HCT116 (cell line): ENCODE measurements at regions not wholly inside any gene's neighbourhood (a gene's known extent, or its start where the extent isn't known, plus 50 kb on each side); places are given as distances from the start of the nearest gene placed in this dataset.

ENCODE experiments used
- ATAC-seq: fragments of 200-7000 bp; cut with Tn5 transposase; 2 replicates; pipeline ENCODE4 v1.9.1; 2020; ENCODE audit warnings: mild to moderate bottlenecking, moderate library complexity
- BruUV-seq: library from RNA; stranded (reverse); fragments of 400-500 nt; replicated peaks from 2 replicates; lab custom pipeline; 2021; lab: Mats Ljungman, UMichigan
- CTCF ChIA-PET: fragments of 300-600 bp; sonication (Branson Sonifier 250); formaldehyde crosslinking; loops from one replicate; lab custom pipeline; 2021; ENCODE audit warnings: antibody characterized with exemption; lab: Charles Lee
- POLR2A ChIA-PET: fragments of 300-600, 350-600 bp; sonication (Branson Sonifier 250); formaldehyde crosslinking; loops from one replicate; lab custom pipeline; 2021; ENCODE audit warnings: antibody characterized with exemption; lab: Charles Lee
- RAD21 ChIA-PET, 2 experiments: fragments of 300-600 bp; sonication (Branson Sonifier 250); formaldehyde crosslinking; loops; one replicate each; lab custom pipeline; 2023; ENCODE audit warnings: low total read pairs in 2 of 2; ENCODE audit not compliant: uncharacterized antibody in 2 of 2, unreplicated experiment in 2 of 2, low non-redundant PET in 1 of 2; lab: Charles Lee
- DNase-seq: peaks from one replicate; pipeline ENCODE4 v3.0.0-alpha.2; 2010; ENCODE audit warnings: low read depth, low spot score
- H2AFZ ChIP-seq: fragments of 200-600 bp; shearing (Covaris generic), sonication (generic); 2 replicates; pipeline ENCODE4 v1.6.1; 2017; ENCODE audit warnings: low read depth, mixed run types, mixed read lengths, antibody characterized with exemption, low read length; ENCODE audit not compliant: poor library complexity, severe bottlenecking
- H3K27ac ChIP-seq: 2 replicates; pipeline ENCODE4 v1.5.1; 2012; ENCODE audit warnings: low read depth, low read length
- H3K27me3 ChIP-seq: fragments of 200-600 bp; sonication (generic); 2 replicates; pipeline ENCODE4 v1.6.1; 2016; ENCODE audit warnings: mixed run types, low read length, mixed read lengths; ENCODE audit not compliant: insufficient read depth
- H3K36me3 ChIP-seq, 2 experiments: fragments of 200-500 bp in 1 of 2; fragments of 200-600 bp in 1 of 2; sonication (Bioruptor generic) in 1 of 2; sonication (generic) in 1 of 2; 2 replicates each; pipeline versions ENCODE4 v1.5.1 to v1.6.1; 2014 to 2016; ENCODE audit warnings: low read length in 2 of 2, inconsistent platforms in 1 of 2, mixed read lengths in 1 of 2, mixed run types in 1 of 2; ENCODE audit not compliant: insufficient read depth in 2 of 2, control insufficient read depth in 1 of 2
- H3K4me1 ChIP-seq, 2 experiments: fragments of 200-600 bp in 1 of 2; sonication (generic) in 1 of 2; 2 replicates each; pipeline versions ENCODE4 v1.5.1 to v1.6.1; 2012 to 2017; ENCODE audit warnings: low read length in 2 of 2, inconsistent platforms in 1 of 2, mild to moderate bottlenecking in 1 of 2, mixed read lengths in 1 of 2, mixed run types in 1 of 2, moderate library complexity in 1 of 2; ENCODE audit not compliant: insufficient read depth in 2 of 2, control insufficient read depth in 1 of 2
- H3K4me2 ChIP-seq: fragments of 200-600 bp; sonication (generic); 2 replicates; pipeline ENCODE4 v1.6.1; 2017; ENCODE audit warnings: mixed run types, low read length, mixed read lengths
- H3K4me3 ChIP-seq, 2 experiments: fragments of 200-600 bp in 1 of 2; sonication (generic) in 1 of 2; replicated peaks in 1 of 2; 2 replicates each; pipeline ENCODE4 v1.5.1; 2011 to 2016; ENCODE audit warnings: low read length in 2 of 2, control low read depth in 1 of 2, low read depth in 1 of 2, mild to moderate bottlenecking in 1 of 2, mixed read lengths in 1 of 2, mixed run types in 1 of 2
- H3K79me2 ChIP-seq: fragments of 200-600 bp; sonication (generic); 2 replicates; pipeline ENCODE4 v1.6.1; 2017; ENCODE audit warnings: mild to moderate bottlenecking, mixed run types, low read length, moderate library complexity, mixed read lengths; ENCODE audit not compliant: insufficient read depth
- H3K9ac ChIP-seq: fragments of 200-600 bp; sonication (generic); 2 replicates; pipeline ENCODE4 v1.6.1; 2016; ENCODE audit warnings: low read length, mixed read lengths
- H3K9me2 ChIP-seq: fragments of 200-600 bp; sonication (generic), shearing (Covaris generic); 2 replicates; pipeline ENCODE4 v1.6.1; 2017; ENCODE audit warnings: mixed run types, mild to moderate bottlenecking, moderate library complexity; ENCODE audit not compliant: insufficient read depth
- H3K9me3 ChIP-seq, 2 experiments: fragments of 200-500 bp in 1 of 2; fragments of 200-600 bp in 1 of 2; sonication (Bioruptor generic) in 1 of 2; sonication (generic) in 1 of 2; 2 replicates each; pipeline ENCODE4 v1.6.1; 2014 to 2017; ENCODE audit warnings: low read length in 2 of 2, mixed read lengths in 2 of 2, inconsistent platforms in 1 of 2, low read depth in 1 of 2, mild to moderate bottlenecking in 1 of 2, mixed run types in 1 of 2, moderate library complexity in 1 of 2; ENCODE audit not compliant: control insufficient read depth in 1 of 2, insufficient read depth in 1 of 2
- H4K20me1 ChIP-seq: fragments of 200-600 bp; sonication (generic), shearing (Covaris generic); 2 replicates; pipeline ENCODE4 v1.6.1; 2017; ENCODE audit warnings: mixed run types, mild to moderate bottlenecking, moderate library complexity; ENCODE audit not compliant: insufficient read depth
- CBX3 ChIP-seq: IDR thresholded peaks from 2 replicates; pipeline ENCODE4 v1.6.1; 2012; ENCODE audit warnings: low read depth
- CTCF ChIP-seq, 3 experiments: fragments of 200-600 bp in 1 of 3; sonication (generic) in 1 of 3; IDR thresholded peaks in 2 of 3; conservative IDR thresholded peaks in 1 of 3; 2 replicates each; pipeline ENCODE4 v1.5.1; 2012 to 2017; ENCODE audit warnings: low read depth in 2 of 3, low read length in 2 of 3, antibody characterized with exemption in 1 of 3, borderline replicate concordance in 1 of 3, control low read depth in 1 of 3, mild to moderate bottlenecking in 1 of 3, mixed read lengths in 1 of 3, mixed run types in 1 of 3, moderate library complexity in 1 of 3; ENCODE audit not compliant: insufficient read depth in 1 of 3
- ELF1 ChIP-seq: IDR thresholded peaks from 2 replicates; pipeline ENCODE4 v1.6.1; 2012; ENCODE audit warnings: low read depth, borderline replicate concordance
- EZH2 ChIP-seq: fragments of 200-600 bp; sonication (generic); IDR thresholded peaks from 2 replicates; pipeline ENCODE4 v1.6.1; 2017; ENCODE audit warnings: antibody characterized with exemption, mixed run types
- EZH2phosphoT487 ChIP-seq: fragments of 200-600 bp; IDR thresholded peaks from 2 replicates; pipeline ENCODE4 v1.6.1; 2018; ENCODE audit warnings: antibody characterized with exemption, borderline replicate concordance
- FOSL1 ChIP-seq: IDR thresholded peaks from 2 replicates; pipeline ENCODE4 v1.6.1; 2012; ENCODE audit warnings: low read depth
- RAD21 ChIP-seq: IDR thresholded peaks from 2 replicates; pipeline ENCODE4 v1.6.1; 2012; ENCODE audit warnings: low read depth, mild to moderate bottlenecking
- REST ChIP-seq: IDR thresholded peaks from 2 replicates; pipeline ENCODE4 v1.6.1; 2012; ENCODE audit warnings: low read depth
- SIN3A ChIP-seq: IDR thresholded peaks from 2 replicates; pipeline ENCODE4 v1.6.1; 2012; ENCODE audit warnings: low read depth
- SP1 ChIP-seq: IDR thresholded peaks from 2 replicates; pipeline ENCODE4 v1.6.1; 2012; ENCODE audit warnings: low read depth
- YY1 ChIP-seq: IDR thresholded peaks from 2 replicates; pipeline ENCODE4 v1.6.1; 2011; ENCODE audit warnings: low read length, low read depth, moderate library complexity, mild to moderate bottlenecking; ENCODE audit not compliant: insufficient replicate concordance; ENCODE audit errors: extremely low read depth
- intact Hi-C: fragments of 100-400 bp; cut with micrococcal nuclease; formaldehyde crosslinking; loops from 2 replicates; pipeline ENCODE4 v1.10.0; 2022
- TF ChIP-seq, protein P1 (sequence below): IDR thresholded peaks from 2 replicates; pipeline ENCODE4 v1.6.1; 2011; ENCODE audit warnings: mild to moderate bottlenecking, low read length, moderate library complexity; ENCODE audit not compliant: insufficient replicate concordance; ENCODE audit errors: extremely low read depth
- TF ChIP-seq, protein P2 (sequence below): IDR thresholded peaks from 2 replicates; pipeline ENCODE4 v1.6.1; 2012

DNA sequence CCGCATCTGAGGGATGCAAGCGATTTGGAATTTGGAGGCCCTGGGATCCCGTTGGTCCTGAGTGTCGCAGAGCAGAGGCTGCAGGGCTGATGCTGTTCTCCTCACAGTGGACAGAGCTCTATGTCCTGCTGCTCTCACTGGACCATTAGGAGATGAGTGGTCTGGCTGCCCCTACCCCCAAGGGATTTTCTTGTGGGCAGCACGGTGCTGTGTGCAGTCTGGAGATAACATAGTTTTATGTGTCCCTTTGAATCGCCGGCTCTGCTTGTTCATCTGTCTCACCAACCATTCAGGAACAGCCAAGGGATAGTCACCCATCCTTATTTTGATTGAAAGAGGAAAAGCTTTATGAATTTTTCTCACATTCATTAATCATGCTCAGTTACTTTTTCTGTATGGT is 49.9 kb downstream of the CHRM3 start:
- Histone ChIP-seq H3K27ac (no peak overlapping the region), H3K36me3 (no peaks in the 10 kb centered on the region), H3K27me3 (no peaks in the 10 kb centered on the region), H2AFZ (no peak overlapping the region), H4K20me1 (no peaks in the 10 kb centered on the region), H3K4me1 (no peaks in the 10 kb centered on the region), H3K9me3 (peaks cover 14 to 16% of the 10 kb centered on the region in 2 experiments; a peak in 2 of 4 replicates), H3K4me2 (no peak overlapping the region), H3K79me2 (no peaks in the 10 kb centered on the region), H3K9ac (no peak overlapping the region), H3K9me2 (no peaks in the 10 kb centered on the region), H3K4me3 (no peak overlapping the region)
- ATAC-seq (no peak), DNase-seq (no peak)
- intact Hi-C loops, result no loop called here
- no TSS peak for BruUV-seq
- no peak for TF ChIP-seq EZH2
- no peak for TF ChIP-seq RAD21
- TF ChIP-seq, protein P1, sequence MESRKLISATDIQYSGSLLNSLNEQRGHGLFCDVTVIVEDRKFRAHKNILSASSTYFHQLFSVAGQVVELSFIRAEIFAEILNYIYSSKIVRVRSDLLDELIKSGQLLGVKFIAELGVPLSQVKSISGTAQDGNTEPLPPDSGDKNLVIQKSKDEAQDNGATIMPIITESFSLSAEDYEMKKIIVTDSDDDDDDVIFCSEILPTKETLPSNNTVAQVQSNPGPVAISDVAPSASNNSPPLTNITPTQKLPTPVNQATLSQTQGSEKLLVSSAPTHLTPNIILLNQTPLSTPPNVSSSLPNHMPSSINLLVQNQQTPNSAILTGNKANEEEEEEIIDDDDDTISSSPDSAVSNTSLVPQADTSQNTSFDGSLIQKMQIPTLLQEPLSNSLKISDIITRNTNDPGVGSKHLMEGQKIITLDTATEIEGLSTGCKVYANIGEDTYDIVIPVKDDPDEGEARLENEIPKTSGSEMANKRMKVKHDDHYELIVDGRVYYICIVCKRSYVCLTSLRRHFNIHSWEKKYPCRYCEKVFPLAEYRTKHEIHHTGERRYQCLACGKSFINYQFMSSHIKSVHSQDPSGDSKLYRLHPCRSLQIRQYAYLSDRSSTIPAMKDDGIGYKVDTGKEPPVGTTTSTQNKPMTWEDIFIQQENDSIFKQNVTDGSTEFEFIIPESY, result no peak
- no peak for TF ChIP-seq SIN3A
- POLR2A ChIA-PET, result no interaction called here
- CTCF ChIA-PET, result no interaction called here
- RAD21 ChIA-PET, result no interaction called here

GRCh38 chr1:239437822-239438221 is 51.5 kb downstream of the CHRM3 start:
- ChIA-PET CTCF (no interaction called here), RAD21 (no interaction called here), POLR2A (no interaction called here)
- H3K4me2 ChIP-seq, result no peak overlapping the region
- no peak overlapping the region for H3K9ac ChIP-seq
- H4K20me1 ChIP-seq, result no peaks in the 10 kb centered on the region
- no peak for ATAC-seq
- H3K9me2 ChIP-seq, result no peaks in the 10 kb centered on the region
- H2AFZ ChIP-seq, result no peak overlapping the region
- no peaks in the 10 kb centered on the region for H3K4me1 ChIP-seq
- H3K9me3 ChIP-seq, result peaks cover 14 to 16% of the 10 kb centered on the region in 2 experiments; a peak in 2 of 4 replicates
- no peak overlapping the region for H3K4me3 ChIP-seq
- no TSS peak for BruUV-seq
- H3K27ac ChIP-seq, result no peak overlapping the region
- no peaks in the 10 kb centered on the region for H3K79me2 ChIP-seq
- DNase-seq, result no peak
- no peaks in the 10 kb centered on the region for H3K27me3 ChIP-seq
- H3K36me3 ChIP-seq, result no peaks in the 10 kb centered on the region
- intact Hi-C loops, result no loop called here
- TF ChIP-seq EZH2phosphoT487 (no peak), CBX3 (no peak), YY1 (no peak), REST (no peak), CTCF (IDR thresholded peaks at IDR 0.05 in 2 of 3, conservative IDR thresholded peaks at IDR 0.05 in 1 of 3; ENCODE audit: borderline replicate concordance in 1 of 3, insufficient read depth in 1 of 3, low read depth in 2 of 3, low read length in 2 of 3) (no peak), SP1 (no peak), RAD21 (no peak), ELF1 (no peak), FOSL1 (no peak)
- TF ChIP-seq, protein P2, sequence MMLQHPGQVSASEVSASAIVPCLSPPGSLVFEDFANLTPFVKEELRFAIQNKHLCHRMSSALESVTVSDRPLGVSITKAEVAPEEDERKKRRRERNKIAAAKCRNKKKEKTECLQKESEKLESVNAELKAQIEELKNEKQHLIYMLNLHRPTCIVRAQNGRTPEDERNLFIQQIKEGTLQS, result no peak
